IPS-18c (cell line): ENCODE measurements at regions not wholly inside any gene's neighbourhood (a gene's known extent, or its start where the extent isn't known, plus 50 kb on each side); places are given as distances from the start of the nearest gene placed in this dataset.

ENCODE experiments used
- H3K4me3 ChIP-seq: 2 replicates; pipeline ENCODE4 v1.7.0; 2013; ENCODE audit warnings: low read depth, mild to moderate bottlenecking, low read length, moderate library complexity; ENCODE audit not compliant: insufficient read depth
- H3K9me3 ChIP-seq: one replicate; pipeline ENCODE4 v1.6.1; 2013; ENCODE audit warnings: mild to moderate bottlenecking, low read length, moderate library complexity; ENCODE audit not compliant: control insufficient read depth, insufficient read depth

GRCh38 chr18:73942081-73942625 is 205.5 kb downstream of the FBXO15 start:
- no peak overlapping the region for H3K4me3 ChIP-seq
- no peaks in the 10 kb centered on the region for H3K9me3 ChIP-seq

GRCh38 chr18:73940721-73941120 is 206.9 kb downstream of the FBXO15 start:
- H3K4me3 ChIP-seq = no peak overlapping the region
- H3K9me3 ChIP-seq = no peaks in the 10 kb centered on the region

GRCh38 chr18:73939391-73939790 is 208.2 kb downstream of the FBXO15 start:
- no peaks in the 10 kb centered on the region for H3K9me3 ChIP-seq
- no peak overlapping the region for H3K4me3 ChIP-seq

GRCh38 chr18:73933685-73934084 is 213.9 kb downstream of the FBXO15 start:
- H3K9me3 ChIP-seq = no peaks in the 10 kb centered on the region
- H3K4me3 ChIP-seq = no peak overlapping the region

GRCh38 chr18:73932976-73933375 is 214.7 kb downstream of the FBXO15 start:
- no peak overlapping the region for H3K4me3 ChIP-seq
- H3K9me3 ChIP-seq = no peaks in the 10 kb centered on the region

- H3K4me3 ChIP-seq = no peak overlapping the region
- no peaks in the 10 kb centered on the region for H3K9me3 ChIP-seq
Observed at GRCh38 chr18:73927496-73927895, 220.1 kb downstream of the FBXO15 start.

GRCh38 chr18:73924836-73925235 is 222.8 kb downstream of the FBXO15 start:
- no peaks in the 10 kb centered on the region for H3K9me3 ChIP-seq
- no peak overlapping the region for H3K4me3 ChIP-seq

GRCh38 chr18:73924307-73924706 is 223.3 kb downstream of the FBXO15 start:
- no peaks in the 10 kb centered on the region for H3K9me3 ChIP-seq
- H3K4me3 ChIP-seq = no peak overlapping the region

GRCh38 chr18:73923866-73924265 is 223.8 kb downstream of the FBXO15 start:
- H3K4me3 ChIP-seq = no peak overlapping the region
- H3K9me3 ChIP-seq = no peaks in the 10 kb centered on the region

- Histone ChIP-seq H3K9me3 (no peaks in the 10 kb centered on the region), H3K4me3 (no peak overlapping the region)
Observed at GRCh38 chr18:73920033-73920432, 227.6 kb downstream of the FBXO15 start.

- Histone ChIP-seq H3K4me3 (no peak overlapping the region), H3K9me3 (no peaks in the 10 kb centered on the region)
Observed at GRCh38 chr18:73918816-73919215, 228.8 kb downstream of the FBXO15 start.

GRCh38 chr18:73917046-73917445 is 230.6 kb downstream of the FBXO15 start:
- Histone ChIP-seq H3K9me3 (no peaks in the 10 kb centered on the region), H3K4me3 (no peak overlapping the region)

GRCh38 chr18:73913505-73913904 is 234.1 kb downstream of the FBXO15 start:
- Histone ChIP-seq H3K4me3 (no peak overlapping the region), H3K9me3 (no peaks in the 10 kb centered on the region)

GRCh38 chr18:73908323-73908722 is 239.3 kb downstream of the FBXO15 start:
- H3K4me3 ChIP-seq = no peak overlapping the region

GRCh38 chr18:73901566-73901965 is 246.1 kb downstream of the FBXO15 start:
- no peak overlapping the region for H3K4me3 ChIP-seq
- H3K9me3 ChIP-seq = no peaks in the 10 kb centered on the region

More at GRCh38 chr18:73908323-73908722, 239.3 kb downstream of the FBXO15 start:
- H3K9me3 ChIP-seq = no peaks in the 10 kb centered on the region

GRCh38 chr18:73901151-73901550 is 246.5 kb downstream of the FBXO15 start:
- H3K4me3 ChIP-seq = no peak overlapping the region

GRCh38 chr18:73900106-73900835 is 247.4 kb downstream of the FBXO15 start:
- Histone ChIP-seq H3K4me3 (no peak overlapping the region), H3K9me3 (no peaks in the 10 kb centered on the region)

More at GRCh38 chr18:73901151-73901550, 246.5 kb downstream of the FBXO15 start:
- H3K9me3 ChIP-seq = no peaks in the 10 kb centered on the region

GRCh38 chr18:73897517-73897916 is 250.1 kb downstream of the FBXO15 start:
- Histone ChIP-seq H3K4me3 (no peak overlapping the region), H3K9me3 (no peaks in the 10 kb centered on the region)

GRCh38 chr18:73896685-73897084 is 250.9 kb downstream of the FBXO15 start:
- H3K9me3 ChIP-seq = no peaks in the 10 kb centered on the region
- H3K4me3 ChIP-seq = no peak overlapping the region
